HUDEP-2 (cell line): ENCODE measurements at regions not wholly inside any gene's neighbourhood (a gene's known extent, or its start where the extent isn't known, plus 50 kb on each side); places are given as distances from the start of the nearest gene placed in this dataset.

Experiments
- DNase-seq, 76 experiments: peaks; one replicate each; lab custom pipeline; 2025; ENCODE audit not compliant: unreplicated experiment in 76 of 76; lab: John Stamatoyannopoulos, UW

DNA sequence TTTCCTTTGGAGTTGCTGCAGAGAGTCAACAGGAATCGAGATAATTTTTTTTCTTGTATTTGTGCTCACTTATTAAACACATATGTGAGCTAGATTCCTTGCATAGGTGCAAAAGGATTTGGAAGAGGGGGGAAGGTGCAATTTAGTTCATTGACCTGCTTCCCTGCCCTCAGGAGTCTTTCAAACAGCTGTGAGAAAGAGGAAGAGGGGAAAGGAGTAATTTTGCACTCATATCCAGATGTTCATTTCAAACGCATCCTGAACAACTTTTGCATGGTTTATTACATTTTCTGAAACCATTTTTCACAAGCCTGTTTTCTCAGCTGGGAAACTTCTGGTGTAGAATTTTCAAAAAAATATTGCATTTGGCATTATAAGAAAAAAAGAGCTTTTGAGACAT, 795.0 kb downstream of the MAFB start:
- DNase-seq, result no peak

DNA sequence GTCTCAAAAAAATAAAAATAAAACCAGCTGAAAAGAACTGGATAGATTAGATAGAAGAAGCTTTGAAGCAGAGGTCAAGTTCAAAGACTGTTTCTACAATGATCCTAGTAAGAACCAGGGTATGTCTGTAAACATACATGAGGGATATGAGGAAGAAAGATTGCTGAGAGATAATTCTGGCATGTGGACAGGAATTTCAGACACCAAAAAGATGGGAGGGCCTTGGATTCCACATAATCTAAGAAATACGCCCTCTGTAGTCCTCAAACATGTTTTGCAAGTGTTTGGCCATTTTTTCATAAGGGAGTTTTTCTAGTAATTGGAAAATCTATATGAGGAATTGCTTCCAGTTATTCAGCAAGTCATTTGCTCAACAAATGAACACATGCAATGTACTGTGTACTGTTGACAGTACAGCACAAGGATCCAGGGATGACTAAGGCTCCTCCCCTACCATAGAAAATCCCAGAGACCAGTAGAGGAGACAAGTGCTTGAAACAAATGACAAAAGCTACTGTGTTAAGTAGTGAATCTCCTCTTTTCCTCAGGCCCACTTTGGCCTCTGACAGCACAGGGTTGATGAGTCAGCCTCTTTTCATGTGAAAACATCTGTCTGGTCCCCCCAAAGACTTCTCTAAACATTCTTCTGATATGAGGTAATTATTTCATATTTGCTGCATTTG, 795.9 kb downstream of the MAFB start:
- no peak for DNase-seq

DNA sequence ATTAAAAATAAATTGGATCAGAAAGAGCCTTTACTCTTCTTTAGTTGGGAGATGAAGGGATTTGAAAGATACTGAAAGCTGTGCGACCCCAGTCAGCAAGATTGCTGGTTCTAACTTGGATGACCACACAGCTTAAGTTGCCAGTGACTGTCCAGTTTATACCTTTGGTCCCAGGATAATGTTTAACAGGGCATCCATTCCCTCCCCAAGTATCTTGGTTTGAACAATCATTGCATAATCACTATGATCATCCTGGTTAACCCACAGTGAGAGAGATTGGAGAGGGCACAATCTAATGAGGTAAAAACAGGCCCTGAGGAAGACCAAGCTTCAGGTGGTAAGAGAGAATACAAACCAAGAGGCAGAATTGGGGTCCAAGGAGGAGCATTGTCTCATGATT, 798.3 kb downstream of the MAFB start:
- no peak for DNase-seq

DNA sequence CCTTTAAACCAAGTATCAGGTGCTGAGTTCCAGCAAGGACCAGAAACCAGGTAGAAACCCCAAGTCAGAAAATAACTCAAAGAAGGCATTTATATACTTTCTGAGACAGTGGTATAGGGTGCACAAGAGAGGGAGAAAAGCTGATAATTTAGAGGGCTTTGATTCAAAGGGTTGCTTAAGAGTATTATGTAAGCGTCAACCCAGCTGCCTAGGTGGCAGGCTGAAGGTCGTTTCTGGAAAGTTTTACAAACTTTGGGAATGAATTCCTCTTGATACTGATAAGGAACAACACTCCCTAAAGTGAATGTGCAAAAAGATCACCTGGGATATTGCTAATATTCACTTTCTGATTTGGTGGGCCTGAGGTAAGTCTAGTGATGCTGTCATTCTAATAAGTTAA, 800.7 kb downstream of the MAFB start:
- DNase-seq, result no peak

DNA sequence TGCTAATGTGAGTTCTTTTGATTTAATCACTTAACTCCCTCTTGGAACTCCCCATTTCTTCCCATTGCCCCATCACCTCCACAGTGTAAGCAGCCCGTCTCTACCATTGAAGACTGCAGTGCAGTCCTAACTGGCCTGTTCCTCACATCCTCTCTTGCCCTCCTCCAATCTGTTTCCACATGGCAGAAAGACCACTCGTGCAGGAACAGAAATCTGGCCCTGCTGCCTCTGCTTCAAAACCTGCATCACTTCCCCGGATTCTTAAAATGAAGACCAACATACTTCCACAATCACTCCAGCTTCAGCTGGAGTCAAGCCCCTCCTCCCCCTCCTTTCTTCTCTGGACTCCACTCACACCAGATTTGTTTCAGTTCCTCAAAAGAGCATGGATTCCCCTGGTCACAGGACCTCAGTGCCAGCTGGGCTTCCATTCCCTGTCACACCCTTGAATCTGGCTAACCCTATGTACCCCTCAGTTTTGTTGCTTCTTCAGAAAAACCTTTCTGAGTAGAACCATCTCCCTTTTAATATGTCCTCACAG, 802.3 kb downstream of the MAFB start:
- no peak for DNase-seq

DNA sequence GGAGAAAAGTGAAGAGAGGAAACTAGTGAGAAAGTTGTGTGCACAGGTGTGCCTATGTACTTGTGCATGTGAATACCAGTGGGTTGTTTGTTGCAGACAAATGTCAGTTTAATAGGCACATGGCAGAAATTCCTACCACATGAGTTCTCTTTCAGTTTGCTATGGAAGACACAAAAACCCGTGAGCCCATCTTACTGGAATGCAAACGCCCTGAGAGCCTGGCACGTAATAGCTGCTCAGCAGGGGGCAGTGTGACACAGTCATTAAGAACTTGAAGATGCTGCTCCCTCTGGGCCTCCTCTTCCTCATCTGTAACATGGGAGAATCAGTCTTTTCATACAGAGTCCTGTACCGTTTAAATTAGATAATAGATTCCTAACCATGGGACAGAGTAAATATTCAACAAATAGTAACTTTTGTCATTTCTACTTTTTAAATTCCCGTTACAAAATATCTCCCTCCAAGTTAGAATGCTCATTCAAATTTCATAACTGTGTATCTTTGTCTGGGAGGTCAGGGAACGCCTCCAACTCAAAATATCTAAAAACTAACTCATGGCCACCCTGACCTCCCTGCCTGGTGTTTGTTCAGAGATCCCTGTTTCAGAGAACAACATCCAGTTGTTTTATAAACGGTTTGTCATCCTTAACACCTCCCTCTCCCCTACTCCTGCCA, 802.9 kb downstream of the MAFB start:
- peak in 29 of 76 experiments; percentile 0 to 40 (median 12) for DNase-seq

DNA sequence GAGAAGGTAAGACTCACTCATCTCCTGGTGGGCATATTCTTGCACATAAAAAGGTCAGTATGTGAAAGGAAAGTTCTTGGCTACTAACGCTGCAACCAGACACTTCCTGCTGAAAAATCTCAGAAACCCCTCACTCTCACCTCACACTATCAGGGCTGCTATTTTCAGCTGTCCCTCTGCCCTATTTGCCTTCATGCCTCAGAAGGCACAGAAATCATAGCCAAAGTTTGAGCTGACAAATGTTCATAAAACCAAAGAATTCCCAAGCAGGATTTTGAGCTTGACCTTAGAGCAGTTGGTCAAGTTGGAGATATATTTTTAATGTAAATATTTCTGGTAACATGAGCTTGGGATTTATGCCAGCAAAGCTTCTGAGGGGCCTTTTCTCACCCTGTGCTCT, 806.2 kb downstream of the MAFB start:
- no peak for DNase-seq

DNA sequence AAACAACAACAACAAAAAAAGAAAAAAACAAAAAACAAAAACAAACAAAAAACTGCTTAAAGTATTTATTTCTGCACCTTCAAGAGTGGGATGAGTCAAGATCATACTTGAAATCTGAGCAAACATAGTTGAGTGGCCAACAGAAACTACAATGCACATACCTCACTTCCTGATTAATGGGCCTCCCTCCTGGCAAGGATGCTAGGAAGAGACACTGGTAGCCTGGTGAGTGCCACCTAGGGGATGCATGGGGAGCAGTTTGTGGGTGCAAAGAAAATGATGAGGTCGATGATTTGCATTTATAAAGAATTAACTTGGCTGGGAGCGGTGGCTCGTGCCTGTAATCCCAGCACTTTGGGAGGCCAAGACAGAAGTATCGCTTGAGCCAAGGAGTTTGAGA, 808.1 kb downstream of the MAFB start:
- DNase-seq, result peak in 9 of 76 experiments; percentile 0 to 22 (median 5)

DNA sequence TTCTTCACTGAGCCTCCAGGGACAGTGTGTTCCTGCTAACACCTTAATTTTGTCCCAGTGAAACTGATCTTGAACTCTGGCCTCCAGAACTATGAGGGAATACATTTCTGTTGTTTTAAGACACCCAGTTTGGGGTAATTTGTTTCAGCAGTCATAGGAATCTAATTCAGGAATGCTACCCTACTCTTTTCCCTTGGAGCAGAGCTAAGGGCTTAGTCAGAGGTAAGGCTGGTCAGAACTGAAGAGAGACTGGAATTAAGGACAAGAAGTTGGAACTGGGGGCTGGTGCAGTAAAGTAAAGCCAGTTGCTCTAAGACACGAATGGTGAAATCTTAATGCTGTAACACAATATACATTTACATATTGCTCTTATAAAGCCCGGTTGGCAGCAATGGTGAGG, 809.7 kb downstream of the MAFB start:
- DNase-seq, result no peak

DNA sequence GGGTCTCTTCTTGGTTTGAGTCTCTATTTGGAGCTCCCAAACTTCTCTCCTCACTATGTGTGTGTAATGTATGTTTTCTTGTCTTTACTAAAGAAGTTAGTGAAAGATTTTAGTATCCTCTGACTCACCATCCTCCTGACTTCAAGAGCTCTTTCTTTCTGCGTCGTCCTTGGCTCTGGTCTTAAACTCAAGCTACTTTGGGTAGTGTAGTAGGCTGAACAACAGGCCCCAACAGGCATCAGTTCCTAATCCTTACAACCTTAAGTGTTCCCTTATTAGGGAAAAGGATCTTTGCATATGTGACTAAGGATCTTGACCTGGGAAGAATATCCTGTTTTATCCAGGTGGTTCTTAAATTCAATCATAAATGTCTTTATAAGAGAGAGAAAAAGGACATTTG, 810.2 kb downstream of the MAFB start:
- DNase-seq, result no peak

DNA sequence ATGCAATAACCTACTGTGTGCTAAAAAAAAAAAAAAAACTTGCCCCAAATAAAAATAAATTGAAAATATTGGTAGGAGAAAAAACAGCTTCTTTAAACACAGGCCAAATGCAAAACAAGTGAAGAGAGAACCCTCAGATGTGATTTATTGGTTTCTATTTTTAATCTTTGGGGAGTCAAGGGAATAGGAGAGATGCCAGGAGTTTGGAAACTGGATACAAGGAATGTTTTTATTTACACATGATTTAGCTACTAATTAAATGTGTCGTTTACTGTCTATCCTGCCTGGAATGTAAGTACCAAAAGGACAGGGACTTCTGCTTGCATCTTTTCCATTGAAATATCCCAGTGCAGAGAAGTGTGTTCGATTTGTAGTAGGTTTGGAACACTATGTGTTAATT, 810.7 kb downstream of the MAFB start:
- no peak for DNase-seq

DNA sequence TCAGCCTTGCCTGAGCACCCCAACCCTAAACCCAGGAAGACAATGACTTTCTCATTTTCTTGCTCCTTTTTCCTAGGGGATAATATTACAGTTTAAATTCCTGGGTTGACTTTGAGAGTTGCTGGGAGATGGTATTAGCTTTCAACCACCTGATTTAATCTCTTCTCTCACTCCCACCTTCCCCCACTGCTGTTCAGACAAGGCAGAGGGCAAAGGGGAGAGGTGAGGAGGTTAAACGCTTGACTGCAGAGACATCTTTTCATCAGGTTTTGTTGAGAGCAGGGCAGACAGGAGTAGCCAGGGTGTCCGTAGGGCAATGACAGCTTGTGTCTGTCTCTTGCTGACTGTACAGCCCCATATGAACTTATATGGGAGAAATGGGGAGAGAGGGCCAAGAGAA, 811.2 kb downstream of the MAFB start:
- no peak for DNase-seq

DNA sequence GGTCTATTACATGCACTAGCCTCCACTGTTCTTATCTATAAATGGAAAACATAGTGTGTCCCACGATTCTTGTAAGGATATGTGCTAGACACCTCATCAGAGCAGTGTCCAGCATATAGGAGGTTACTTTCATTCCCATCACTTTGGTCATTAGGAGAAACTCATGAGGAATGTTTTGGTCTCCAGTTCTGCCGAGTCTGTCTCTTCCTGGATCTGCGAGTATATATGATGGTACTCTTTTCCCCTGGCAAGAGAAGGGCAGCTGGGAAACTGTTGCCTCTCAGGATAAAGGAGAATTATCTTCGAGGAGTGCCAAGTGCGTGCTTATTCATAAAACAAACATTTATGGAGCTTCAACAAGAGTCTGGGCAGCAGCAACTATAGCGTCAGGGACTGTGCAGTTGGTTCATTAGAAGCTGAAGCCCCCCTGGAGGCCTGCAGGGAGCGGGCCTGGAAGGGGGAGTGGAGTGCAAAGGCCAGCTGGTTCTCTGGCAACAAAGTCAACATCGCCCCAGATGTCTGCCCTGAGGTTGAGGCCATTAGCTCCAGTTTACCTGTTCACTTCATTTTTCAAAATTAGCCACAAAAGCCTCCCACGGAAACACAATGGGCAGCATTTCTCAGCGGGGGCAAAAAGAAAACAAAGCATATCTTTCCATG, 811.9 kb downstream of the MAFB start:
- no peak for DNase-seq

DNA sequence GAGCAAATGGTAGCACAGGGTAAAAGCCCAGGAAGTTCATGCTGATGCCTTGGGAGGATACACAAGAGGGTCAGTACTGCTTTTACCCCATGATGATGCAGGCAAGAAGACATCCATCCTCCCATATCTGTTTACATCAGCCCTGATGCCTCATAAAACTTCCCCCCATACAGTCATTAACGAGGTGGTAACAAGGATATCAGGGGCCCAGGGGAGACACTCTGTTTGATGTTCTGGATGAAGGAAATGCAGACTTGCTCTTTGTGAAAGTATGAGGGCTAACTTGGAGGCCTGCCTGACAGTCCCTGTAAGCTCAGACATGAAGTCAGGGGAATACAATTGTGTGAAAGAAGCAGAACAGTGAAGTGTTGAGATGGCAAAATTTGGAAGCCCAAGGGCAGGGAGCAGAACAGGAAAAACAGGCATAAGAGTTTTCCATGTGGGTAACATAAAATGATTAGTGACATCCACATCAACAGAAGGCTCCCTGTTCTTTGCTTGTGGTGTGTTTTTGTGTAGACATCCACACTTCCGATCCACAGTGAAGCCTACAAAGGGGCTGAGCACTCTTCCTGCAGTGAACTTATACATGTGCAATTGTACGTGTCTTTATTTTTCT, 813.4 kb downstream of the MAFB start:
- no peak for DNase-seq

DNA sequence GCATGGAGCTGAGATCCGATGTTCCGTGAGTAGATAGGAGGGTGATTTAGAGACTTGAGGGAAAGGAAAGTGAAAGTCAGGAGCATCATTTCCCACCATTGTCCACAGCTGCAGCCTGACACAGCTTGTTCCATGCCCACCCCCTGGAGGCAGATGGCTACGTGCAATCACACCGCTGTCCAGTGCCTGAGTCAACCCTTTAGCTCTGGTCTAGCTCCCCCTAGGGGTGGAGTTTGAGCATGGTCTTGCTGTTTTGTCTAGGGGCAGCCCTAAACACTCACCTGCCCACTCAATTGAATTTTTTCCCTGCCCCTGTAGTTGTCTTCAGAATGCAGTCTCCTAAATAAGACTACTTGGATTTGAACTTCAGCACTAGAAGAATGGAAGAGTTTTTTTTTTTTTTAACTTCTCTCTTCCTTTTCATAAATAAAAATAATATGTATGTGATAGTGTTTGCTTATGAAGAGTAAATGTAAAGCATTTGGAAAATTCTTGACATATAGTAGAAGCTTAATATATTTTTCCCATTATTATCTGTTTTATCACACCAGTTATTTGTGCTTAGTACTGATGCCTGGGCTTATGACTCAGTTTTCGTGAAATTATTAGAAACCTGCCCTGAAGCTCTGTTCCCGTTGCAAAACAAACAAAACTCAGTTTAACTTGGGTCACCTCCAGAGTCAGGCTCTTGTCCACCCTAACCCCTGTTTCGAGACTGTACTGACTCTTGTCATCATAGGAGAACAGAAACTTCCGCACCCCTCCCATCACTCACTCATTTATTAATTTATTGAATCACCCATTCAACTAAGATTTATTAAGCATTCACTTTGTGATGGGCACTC, 814.8 kb downstream of the MAFB start:
- peak in 64 of 76 experiments; percentile 1 to 78 (median 30) for DNase-seq

DNA sequence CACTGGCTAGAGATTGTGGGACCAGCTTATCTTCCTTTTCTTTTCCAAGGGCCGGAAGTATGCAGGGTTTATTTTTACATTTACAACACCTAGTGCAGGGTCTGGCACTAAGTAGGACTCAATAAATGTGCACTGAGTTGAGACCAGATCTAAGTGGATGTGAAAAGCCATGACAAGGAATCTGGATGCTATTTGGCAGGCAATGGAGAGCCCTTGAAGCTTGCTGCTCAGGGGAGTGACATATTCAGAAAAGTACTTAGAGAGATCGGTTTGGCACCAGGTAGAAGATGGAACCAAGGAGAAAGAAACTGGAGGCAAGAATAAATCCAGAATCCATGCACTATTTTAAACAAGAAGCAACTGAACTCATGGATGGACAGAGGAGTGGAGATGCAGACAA, 815.8 kb downstream of the MAFB start:
- no peak for DNase-seq

DNA sequence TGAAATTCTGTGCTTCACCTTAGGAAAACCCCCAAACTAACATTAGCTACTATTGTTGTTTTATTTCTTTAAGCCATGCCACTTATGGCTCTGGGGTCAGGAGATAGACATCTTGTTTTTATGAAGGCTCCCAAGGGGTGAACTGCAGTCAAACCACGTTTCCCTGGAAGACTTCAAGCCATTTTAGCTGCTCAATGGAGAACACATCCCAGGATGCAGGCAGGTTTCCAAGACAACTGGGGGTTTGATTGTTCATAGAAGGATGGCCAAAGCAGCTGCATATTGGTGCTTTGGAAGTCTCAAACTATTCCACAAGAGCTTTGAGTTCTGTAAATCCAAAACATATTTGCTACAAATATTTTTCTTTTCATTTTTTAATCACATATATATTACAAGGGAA, 818.0 kb downstream of the MAFB start:
- DNase-seq, result no peak

DNA sequence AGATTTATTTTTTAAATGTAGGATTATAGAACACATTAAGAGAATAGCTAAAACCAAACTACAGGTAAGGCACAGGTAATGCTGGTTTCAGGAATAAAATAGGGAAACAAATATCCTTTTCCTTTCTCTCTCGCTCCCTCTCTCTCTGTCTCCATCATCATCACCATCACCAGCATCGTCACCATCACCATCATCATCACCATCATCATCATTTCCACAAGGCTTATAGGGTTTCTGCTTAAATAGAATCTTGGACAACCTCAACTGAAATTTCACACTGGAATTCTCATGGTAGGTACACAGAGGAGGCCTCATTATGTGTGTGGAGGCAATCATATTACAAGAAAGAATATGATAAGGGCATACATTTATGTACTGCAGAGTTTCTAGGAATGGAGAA, 823.6 kb downstream of the MAFB start:
- DNase-seq, result no peak

DNA sequence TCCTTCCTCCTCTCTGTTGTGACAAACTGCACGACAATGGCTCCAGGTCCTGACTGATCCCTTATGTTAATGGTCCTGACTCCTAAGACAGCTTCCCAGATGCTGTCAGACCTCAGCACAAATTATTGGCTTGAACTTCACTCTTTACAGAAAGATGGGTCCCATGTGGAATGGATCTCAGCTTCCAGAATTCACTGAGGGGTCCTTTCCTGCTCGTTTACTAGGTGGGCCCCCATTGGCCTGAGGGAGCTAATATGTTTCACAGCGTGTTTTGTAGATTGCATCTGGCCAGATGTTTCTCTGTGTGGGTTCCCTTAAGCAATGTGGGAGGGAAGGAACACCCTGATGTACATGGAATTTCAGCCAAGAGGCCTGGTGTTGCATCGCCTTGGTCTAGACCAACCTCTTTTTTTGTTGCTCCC, 826.6 kb downstream of the MAFB start:
- no peak for DNase-seq

DNA sequence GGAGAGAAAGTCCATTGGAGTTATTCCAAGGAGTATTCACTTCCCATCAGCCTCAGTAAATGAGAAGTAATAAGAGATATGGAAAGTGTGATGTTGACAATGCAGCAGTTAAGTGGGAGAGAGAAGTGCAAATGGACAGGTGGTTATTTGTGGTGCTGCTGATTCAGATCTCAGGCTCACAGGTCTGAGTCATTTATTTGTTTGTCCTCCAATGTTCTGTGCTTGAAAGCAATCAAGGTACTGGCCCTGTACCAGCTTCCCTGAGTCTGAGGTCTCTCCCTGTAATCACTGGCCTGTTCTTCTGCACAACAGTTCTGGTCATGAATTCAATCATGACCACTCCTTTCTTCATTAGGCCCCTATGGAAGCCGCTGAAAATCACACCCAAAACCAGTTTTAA, 827.7 kb downstream of the MAFB start:
- DNase-seq, result no peak
